HCT116 (cell line): ENCODE measurements at regions not wholly inside any gene's neighbourhood (a gene's known extent, or its start where the extent isn't known, plus 50 kb on each side); places are given as distances from the start of the nearest gene placed in this dataset.

Source experiments
- ATAC-seq: fragments of 200-7000 bp; cut with Tn5 transposase; 2 replicates; pipeline ENCODE4 v1.9.1; 2020; ENCODE audit warnings: mild to moderate bottlenecking, moderate library complexity
- BruUV-seq: library from RNA; stranded (reverse); fragments of 400-500 nt; replicated peaks from 2 replicates; lab custom pipeline; 2021; lab: Mats Ljungman, UMichigan
- CTCF ChIA-PET: fragments of 300-600 bp; sonication (Branson Sonifier 250); formaldehyde crosslinking; loops from one replicate; lab custom pipeline; 2021; ENCODE audit warnings: antibody characterized with exemption; lab: Charles Lee
- POLR2A ChIA-PET: fragments of 300-600, 350-600 bp; sonication (Branson Sonifier 250); formaldehyde crosslinking; loops from one replicate; lab custom pipeline; 2021; ENCODE audit warnings: antibody characterized with exemption; lab: Charles Lee
- RAD21 ChIA-PET, 2 experiments: fragments of 300-600 bp; sonication (Branson Sonifier 250); formaldehyde crosslinking; loops; one replicate each; lab custom pipeline; 2023; ENCODE audit warnings: low total read pairs in 2 of 2; ENCODE audit not compliant: uncharacterized antibody in 2 of 2, unreplicated experiment in 2 of 2, low non-redundant PET in 1 of 2; lab: Charles Lee
- DNase-seq: peaks from one replicate; pipeline ENCODE4 v3.0.0-alpha.2; 2010; ENCODE audit warnings: low read depth, low spot score
- H2AFZ ChIP-seq: fragments of 200-600 bp; shearing (Covaris generic), sonication (generic); 2 replicates; pipeline ENCODE4 v1.6.1; 2017; ENCODE audit warnings: low read depth, mixed run types, mixed read lengths, antibody characterized with exemption, low read length; ENCODE audit not compliant: poor library complexity, severe bottlenecking
- H3K27ac ChIP-seq: 2 replicates; pipeline ENCODE4 v1.5.1; 2012; ENCODE audit warnings: low read depth, low read length
- H3K27me3 ChIP-seq: fragments of 200-600 bp; sonication (generic); 2 replicates; pipeline ENCODE4 v1.6.1; 2016; ENCODE audit warnings: mixed run types, low read length, mixed read lengths; ENCODE audit not compliant: insufficient read depth
- H3K36me3 ChIP-seq, 2 experiments: fragments of 200-500 bp in 1 of 2; fragments of 200-600 bp in 1 of 2; sonication (Bioruptor generic) in 1 of 2; sonication (generic) in 1 of 2; 2 replicates each; pipeline versions ENCODE4 v1.5.1 to v1.6.1; 2014 to 2016; ENCODE audit warnings: low read length in 2 of 2, inconsistent platforms in 1 of 2, mixed read lengths in 1 of 2, mixed run types in 1 of 2; ENCODE audit not compliant: insufficient read depth in 2 of 2, control insufficient read depth in 1 of 2
- H3K4me1 ChIP-seq, 2 experiments: fragments of 200-600 bp in 1 of 2; sonication (generic) in 1 of 2; 2 replicates each; pipeline versions ENCODE4 v1.5.1 to v1.6.1; 2012 to 2017; ENCODE audit warnings: low read length in 2 of 2, inconsistent platforms in 1 of 2, mild to moderate bottlenecking in 1 of 2, mixed read lengths in 1 of 2, mixed run types in 1 of 2, moderate library complexity in 1 of 2; ENCODE audit not compliant: insufficient read depth in 2 of 2, control insufficient read depth in 1 of 2
- H3K4me2 ChIP-seq: fragments of 200-600 bp; sonication (generic); 2 replicates; pipeline ENCODE4 v1.6.1; 2017; ENCODE audit warnings: mixed run types, low read length, mixed read lengths
- H3K4me3 ChIP-seq, 2 experiments: fragments of 200-600 bp in 1 of 2; sonication (generic) in 1 of 2; replicated peaks in 1 of 2; 2 replicates each; pipeline ENCODE4 v1.5.1; 2011 to 2016; ENCODE audit warnings: low read length in 2 of 2, control low read depth in 1 of 2, low read depth in 1 of 2, mild to moderate bottlenecking in 1 of 2, mixed read lengths in 1 of 2, mixed run types in 1 of 2
- H3K79me2 ChIP-seq: fragments of 200-600 bp; sonication (generic); 2 replicates; pipeline ENCODE4 v1.6.1; 2017; ENCODE audit warnings: mild to moderate bottlenecking, mixed run types, low read length, moderate library complexity, mixed read lengths; ENCODE audit not compliant: insufficient read depth
- H3K9ac ChIP-seq: fragments of 200-600 bp; sonication (generic); 2 replicates; pipeline ENCODE4 v1.6.1; 2016; ENCODE audit warnings: low read length, mixed read lengths
- H3K9me2 ChIP-seq: fragments of 200-600 bp; sonication (generic), shearing (Covaris generic); 2 replicates; pipeline ENCODE4 v1.6.1; 2017; ENCODE audit warnings: mixed run types, mild to moderate bottlenecking, moderate library complexity; ENCODE audit not compliant: insufficient read depth
- H3K9me3 ChIP-seq, 2 experiments: fragments of 200-500 bp in 1 of 2; fragments of 200-600 bp in 1 of 2; sonication (Bioruptor generic) in 1 of 2; sonication (generic) in 1 of 2; 2 replicates each; pipeline ENCODE4 v1.6.1; 2014 to 2017; ENCODE audit warnings: low read length in 2 of 2, mixed read lengths in 2 of 2, inconsistent platforms in 1 of 2, low read depth in 1 of 2, mild to moderate bottlenecking in 1 of 2, mixed run types in 1 of 2, moderate library complexity in 1 of 2; ENCODE audit not compliant: control insufficient read depth in 1 of 2, insufficient read depth in 1 of 2
- H4K20me1 ChIP-seq: fragments of 200-600 bp; sonication (generic), shearing (Covaris generic); 2 replicates; pipeline ENCODE4 v1.6.1; 2017; ENCODE audit warnings: mixed run types, mild to moderate bottlenecking, moderate library complexity; ENCODE audit not compliant: insufficient read depth
- CBX3 ChIP-seq: IDR thresholded peaks from 2 replicates; pipeline ENCODE4 v1.6.1; 2012; ENCODE audit warnings: low read depth
- EGR1 ChIP-seq: IDR thresholded peaks from 2 replicates; pipeline ENCODE4 v1.6.1; 2012; ENCODE audit warnings: low read depth
- ELF1 ChIP-seq: IDR thresholded peaks from 2 replicates; pipeline ENCODE4 v1.6.1; 2012; ENCODE audit warnings: low read depth, borderline replicate concordance
- EZH2phosphoT487 ChIP-seq: fragments of 200-600 bp; IDR thresholded peaks from 2 replicates; pipeline ENCODE4 v1.6.1; 2018; ENCODE audit warnings: antibody characterized with exemption, borderline replicate concordance
- JUND ChIP-seq: IDR thresholded peaks from 2 replicates; pipeline ENCODE4 v1.6.1; 2012
- POLR2A ChIP-seq: IDR thresholded peaks from 2 replicates; pipeline ENCODE4 v1.7.0; 2011; ENCODE audit warnings: borderline replicate concordance; ENCODE audit not compliant: insufficient read depth, insufficient read length; ENCODE audit errors: extremely low read depth
- RAD21 ChIP-seq: IDR thresholded peaks from 2 replicates; pipeline ENCODE4 v1.6.1; 2012; ENCODE audit warnings: low read depth, mild to moderate bottlenecking
- REST ChIP-seq: IDR thresholded peaks from 2 replicates; pipeline ENCODE4 v1.6.1; 2012; ENCODE audit warnings: low read depth
- SIN3A ChIP-seq: IDR thresholded peaks from 2 replicates; pipeline ENCODE4 v1.6.1; 2012; ENCODE audit warnings: low read depth
- SRF ChIP-seq: IDR thresholded peaks from 2 replicates; pipeline ENCODE4 v1.6.1; 2012; ENCODE audit warnings: low read depth
- TCF7L2 ChIP-seq: IDR thresholded peaks from 2 replicates; pipeline ENCODE4 v1.7.0; 2011; ENCODE audit warnings: borderline replicate concordance, inconsistent platforms; ENCODE audit not compliant: insufficient read depth, insufficient read length; ENCODE audit errors: extremely low read depth
- YY1 ChIP-seq: IDR thresholded peaks from 2 replicates; pipeline ENCODE4 v1.6.1; 2011; ENCODE audit warnings: low read length, low read depth, moderate library complexity, mild to moderate bottlenecking; ENCODE audit not compliant: insufficient replicate concordance; ENCODE audit errors: extremely low read depth
- ZBTB33 ChIP-seq: IDR thresholded peaks from 2 replicates; pipeline ENCODE4 v1.6.1; 2011; ENCODE audit warnings: mild to moderate bottlenecking, low read length, moderate library complexity; ENCODE audit not compliant: insufficient replicate concordance; ENCODE audit errors: extremely low read depth
- ZFX ChIP-seq: fragments of 450-650 bp; IDR thresholded peaks from 2 replicates; pipeline ENCODE4 v1.6.1; 2017
- ZNF274 ChIP-seq: fragments of 200-500 bp; sonication (Bioruptor generic); IDR thresholded peaks from 2 replicates; pipeline ENCODE4 v1.6.1; 2014; ENCODE audit warnings: mild to moderate bottlenecking, low read depth, low read length, inconsistent platforms
- intact Hi-C: fragments of 100-400 bp; cut with micrococcal nuclease; formaldehyde crosslinking; loops from 2 replicates; pipeline ENCODE4 v1.10.0; 2022
- TF ChIP-seq, protein P1 (sequence below): IDR thresholded peaks from 2 replicates; pipeline ENCODE4 v1.6.1; 2012
- TF ChIP-seq, protein P2 (sequence below), 3 experiments: fragments of 200-600 bp in 1 of 3; sonication (generic) in 1 of 3; IDR thresholded peaks in 2 of 3; conservative IDR thresholded peaks in 1 of 3; 2 replicates each; pipeline ENCODE4 v1.5.1; 2012 to 2017; ENCODE audit warnings: low read depth in 2 of 3, low read length in 2 of 3, antibody characterized with exemption in 1 of 3, borderline replicate concordance in 1 of 3, control low read depth in 1 of 3, mild to moderate bottlenecking in 1 of 3, mixed read lengths in 1 of 3, mixed run types in 1 of 3, moderate library complexity in 1 of 3; ENCODE audit not compliant: insufficient read depth in 1 of 3
- TF ChIP-seq, protein P3 (sequence below): IDR thresholded peaks from 2 replicates; pipeline ENCODE4 v1.6.1; 2012

- POLR2A ChIA-PET, result interaction anchor here (4.2 to 5.6 kb wide), 2 partner anchors 9 to 158 kb away, joined by 49 to 50 read pairs; partner anchors contain the start of gene TBL1XR1
- Histone ChIP-seq H3K9me2 (no peaks in the 10 kb centered on the region), H3K27ac (peak overlapping the region; percentile 97), H3K27me3 (no peaks in the 10 kb centered on the region), H3K9me3 (no peaks in the 10 kb centered on the region), H3K4me2 (peak overlapping the region; percentile 78; the same call in 1 of the 2 replicates), H3K4me1 (peaks cover 47 to 56% of the 10 kb centered on the region in 2 experiments), H3K36me3 (no peaks in the 10 kb centered on the region), H3K4me3 (no peak overlapping the region), H3K79me2 (no peaks in the 10 kb centered on the region), H2AFZ (no peak overlapping the region), H4K20me1 (no peaks in the 10 kb centered on the region), H3K9ac (no peak overlapping the region)
- intact Hi-C loops, result loop anchor here (10.0 kb wide), 1 partner anchor 841 kb away; no protein-coding TSS in a partner anchor
- CTCF ChIA-PET, result interaction anchor here (1.5 kb wide), 1 partner anchor 10 kb away, joined by 3 read pairs; no protein-coding TSS in a partner anchor
- ATAC-seq, result no peak
- no peak for DNase-seq
- TF ChIP-seq CBX3 (no peak), POLR2A (no peak), SRF (no peak), RAD21 (no peak), REST (no peak), EZH2phosphoT487 (no peak), EGR1 (no peak), ZBTB33 (no peak), TCF7L2 (no peak), SIN3A (no peak), ZFX (no peak; the same call in 1 of the 2 replicates), JUND (no peak), ELF1 (no peak), ZNF274 (no peak), YY1 (no peak)
- TF ChIP-seq, protein P1, sequence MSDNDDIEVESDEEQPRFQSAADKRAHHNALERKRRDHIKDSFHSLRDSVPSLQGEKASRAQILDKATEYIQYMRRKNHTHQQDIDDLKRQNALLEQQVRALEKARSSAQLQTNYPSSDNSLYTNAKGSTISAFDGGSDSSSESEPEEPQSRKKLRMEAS, result no peak
- TF ChIP-seq, protein P2, sequence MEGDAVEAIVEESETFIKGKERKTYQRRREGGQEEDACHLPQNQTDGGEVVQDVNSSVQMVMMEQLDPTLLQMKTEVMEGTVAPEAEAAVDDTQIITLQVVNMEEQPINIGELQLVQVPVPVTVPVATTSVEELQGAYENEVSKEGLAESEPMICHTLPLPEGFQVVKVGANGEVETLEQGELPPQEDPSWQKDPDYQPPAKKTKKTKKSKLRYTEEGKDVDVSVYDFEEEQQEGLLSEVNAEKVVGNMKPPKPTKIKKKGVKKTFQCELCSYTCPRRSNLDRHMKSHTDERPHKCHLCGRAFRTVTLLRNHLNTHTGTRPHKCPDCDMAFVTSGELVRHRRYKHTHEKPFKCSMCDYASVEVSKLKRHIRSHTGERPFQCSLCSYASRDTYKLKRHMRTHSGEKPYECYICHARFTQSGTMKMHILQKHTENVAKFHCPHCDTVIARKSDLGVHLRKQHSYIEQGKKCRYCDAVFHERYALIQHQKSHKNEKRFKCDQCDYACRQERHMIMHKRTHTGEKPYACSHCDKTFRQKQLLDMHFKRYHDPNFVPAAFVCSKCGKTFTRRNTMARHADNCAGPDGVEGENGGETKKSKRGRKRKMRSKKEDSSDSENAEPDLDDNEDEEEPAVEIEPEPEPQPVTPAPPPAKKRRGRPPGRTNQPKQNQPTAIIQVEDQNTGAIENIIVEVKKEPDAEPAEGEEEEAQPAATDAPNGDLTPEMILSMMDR (IDR thresholded peaks at IDR 0.05 in 2 of 3, conservative IDR thresholded peaks at IDR 0.05 in 1 of 3; ENCODE audit: borderline replicate concordance in 1 of 3, insufficient read depth in 1 of 3, low read depth in 2 of 3, low read length in 2 of 3), result no peak
- TF ChIP-seq, protein P3, sequence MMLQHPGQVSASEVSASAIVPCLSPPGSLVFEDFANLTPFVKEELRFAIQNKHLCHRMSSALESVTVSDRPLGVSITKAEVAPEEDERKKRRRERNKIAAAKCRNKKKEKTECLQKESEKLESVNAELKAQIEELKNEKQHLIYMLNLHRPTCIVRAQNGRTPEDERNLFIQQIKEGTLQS, result no peak
- TF ChIP-seq, all 23 proteins: peak for 0
- BruUV-seq, result no TSS peak
- RAD21 ChIA-PET, result no interaction called here
Observed at GRCh38 chr3:177356113-177356512, 158.8 kb upstream of the TBL1XR1 start.
